ENCODE measurements at regions not wholly inside any gene's neighbourhood (a gene's known extent, or its start where the extent isn't known, plus 50 kb on each side); places are given as distances from the start of the nearest gene placed in this dataset.

- no peaks in the 10 kb centered on the region for H3K27me3 ChIP-seq
- H3K9me3 ChIP-seq, result no peaks in the 10 kb centered on the region
- 89 to 93% (median 93%) methylated on average over 19 of the region's 19 CpGs for WGBS, 3 donors
- intact Hi-C loops (cut with DNase I), result no loop called here
- no peak overlapping the region for H3K27ac ChIP-seq
- DNase-seq, result no peak
- no peak overlapping the region for H3K4me3 ChIP-seq
- H3K4me1 ChIP-seq (ENCODE audit: insufficient read depth), result no peaks in the 10 kb centered on the region
- no peaks in the 10 kb centered on the region for H3K36me3 ChIP-seq
- TF ChIP-seq POLR2A (IDR thresholded peaks at IDR 0.05) (no peak), CTCF (IDR thresholded peaks at IDR 0.05) (no peak), EP300 (IDR thresholded peaks at IDR 0.05) (no peak)
These were observed 1237.8 kb downstream of the BRD1 start for GRCh38 chr22:48589901-48590300.

GRCh38 chr22:48588878-48589450 is 1238.7 kb downstream of the BRD1 start:
- H3K4me1 ChIP-seq (ENCODE audit: insufficient read depth), result no peaks in the 10 kb centered on the region
- no peak overlapping the region for H3K27ac ChIP-seq
- no peak for TF ChIP-seq POLR2A (IDR thresholded peaks at IDR 0.05)
- TF ChIP-seq CTCF (IDR thresholded peaks at IDR 0.05), result no peak
- TF ChIP-seq EP300 (IDR thresholded peaks at IDR 0.05), result no peak
- no peak overlapping the region for H3K4me3 ChIP-seq
- 92 to 95% (median 92%) methylated on average over 9 of the region's 9 CpGs for WGBS, 3 donors
- intact Hi-C loops (cut with DNase I), result no loop called here
- no peaks in the 10 kb centered on the region for H3K9me3 ChIP-seq
- no peaks in the 10 kb centered on the region for H3K36me3 ChIP-seq
- no peaks in the 10 kb centered on the region for H3K27me3 ChIP-seq
- DNase-seq, result no peak

GRCh38 chr22:48588151-48588877 is 1239.4 kb downstream of the BRD1 start:
- Histone ChIP-seq H3K4me3 (no peak overlapping the region), H3K27ac (no peak overlapping the region), H3K4me1 (ENCODE audit: insufficient read depth) (no peaks in the 10 kb centered on the region), H3K27me3 (no peaks in the 10 kb centered on the region), H3K36me3 (no peaks in the 10 kb centered on the region), H3K9me3 (no peaks in the 10 kb centered on the region)
- 90 to 94% (median 94%) methylated on average over 23 of the region's 23 CpGs for WGBS, 3 donors
- TF ChIP-seq POLR2A (IDR thresholded peaks at IDR 0.05) (no peak), EP300 (IDR thresholded peaks at IDR 0.05) (no peak), CTCF (IDR thresholded peaks at IDR 0.05) (no peak)
- DNase-seq, result no peak
- intact Hi-C loops (cut with DNase I), result no loop called here

- Histone ChIP-seq H3K9me3 (no peaks in the 10 kb centered on the region), H3K4me3 (no peak overlapping the region), H3K4me1 (ENCODE audit: insufficient read depth) (no peaks in the 10 kb centered on the region), H3K27me3 (no peaks in the 10 kb centered on the region), H3K36me3 (no peaks in the 10 kb centered on the region), H3K27ac (no peak overlapping the region)
- 91 to 92% (median 92%) methylated on average over 17 to 18 of the region's 18 CpGs for WGBS, 3 donors
- no peak for DNase-seq
- intact Hi-C loops (cut with DNase I), result no loop called here
- TF ChIP-seq EP300 (IDR thresholded peaks at IDR 0.05) (no peak), POLR2A (IDR thresholded peaks at IDR 0.05) (no peak), CTCF (IDR thresholded peaks at IDR 0.05) (no peak)
These were observed 1240.3 kb downstream of the BRD1 start for GRCh38 chr22:48587236-48587865.
